ENCODE measurements at regions not wholly inside any gene's neighbourhood (a gene's known extent, or its start where the extent isn't known, plus 50 kb on each side); places are given as distances from the start of the nearest gene placed in this dataset.

- H3K4me3 ChIP-seq, result no peak overlapping the region
- 91 to 95% methylated on average over 1 of the region's 1 CpG for WGBS, 2 donors
- H3K4me1 ChIP-seq, result no peaks in the 10 kb centered on the region
- H3K9me3 ChIP-seq, result no peaks in the 10 kb centered on the region
- H3K27ac ChIP-seq, result no peak overlapping the region
- no peak for TF ChIP-seq POLR2A (IDR thresholded peaks at IDR 0.05)
- TF ChIP-seq CTCF (IDR thresholded peaks at IDR 0.05), result no peak
- intact Hi-C loops (cut with DNase I; ENCODE audit: low total_unique reads), result no loop called here
- no peaks in the 10 kb centered on the region for H3K36me3 ChIP-seq (ENCODE audit: low read depth, missing control alignments)
- H3K27me3 ChIP-seq, result no peaks in the 10 kb centered on the region
- DNase-seq, result no peak
Measured at GRCh38 chr3:165522386-165522785, 314.8 kb downstream of the BCHE start.

- 85 to 97% methylated on average over 2 of the region's 2 CpGs for WGBS, 2 donors
- Histone ChIP-seq H3K9me3 (no peaks in the 10 kb centered on the region), H3K4me1 (no peaks in the 10 kb centered on the region), H3K27me3 (no peaks in the 10 kb centered on the region), H3K4me3 (no peak overlapping the region), H3K27ac (no peak overlapping the region), H3K36me3 (ENCODE audit: low read depth, missing control alignments) (no peaks in the 10 kb centered on the region)
- no peak for DNase-seq
- TF ChIP-seq POLR2A (IDR thresholded peaks at IDR 0.05) (no peak), CTCF (IDR thresholded peaks at IDR 0.05) (no peak)
- intact Hi-C loops (cut with DNase I; ENCODE audit: low total_unique reads), result no loop called here
Measured at GRCh38 chr3:165521131-165521871, 315.9 kb downstream of the BCHE start.

- 91 to 92% methylated on average over 4 of the region's 4 CpGs for WGBS, 2 donors
Measured at GRCh38 chr3:165519687-165520086, 317.5 kb downstream of the BCHE start.

GRCh38 chr3:165518346-165518745 is 318.9 kb downstream of the BCHE start:
- no peak overlapping the region for H3K4me3 ChIP-seq
- intact Hi-C loops (cut with DNase I; ENCODE audit: low total_unique reads), result no loop called here
- 67 to 73% methylated on average over 2 of the region's 2 CpGs for WGBS, 2 donors
- no peaks in the 10 kb centered on the region for H3K36me3 ChIP-seq (ENCODE audit: low read depth, missing control alignments)
- H3K4me1 ChIP-seq, result no peaks in the 10 kb centered on the region
- no peaks in the 10 kb centered on the region for H3K27me3 ChIP-seq
- no peak for TF ChIP-seq CTCF (IDR thresholded peaks at IDR 0.05)
- no peak for TF ChIP-seq POLR2A (IDR thresholded peaks at IDR 0.05)
- DNase-seq, result no peak
- H3K27ac ChIP-seq, result no peak overlapping the region
- no peaks in the 10 kb centered on the region for H3K9me3 ChIP-seq

More at GRCh38 chr3:165519687-165520086, 317.5 kb downstream of the BCHE start:
- Histone ChIP-seq H3K4me1 (no peaks in the 10 kb centered on the region), H3K4me3 (no peak overlapping the region), H3K36me3 (ENCODE audit: low read depth, missing control alignments) (no peaks in the 10 kb centered on the region), H3K27ac (no peak overlapping the region), H3K27me3 (no peaks in the 10 kb centered on the region), H3K9me3 (no peaks in the 10 kb centered on the region)
- no peak for TF ChIP-seq CTCF (IDR thresholded peaks at IDR 0.05)
- no peak for TF ChIP-seq POLR2A (IDR thresholded peaks at IDR 0.05)
- intact Hi-C loops (cut with DNase I; ENCODE audit: low total_unique reads), result no loop called here
- DNase-seq, result no peak
